DOHH2 (cell line): ENCODE measurements at regions not wholly inside any gene's neighbourhood (a gene's known extent, or its start where the extent isn't known, plus 50 kb on each side); places are given as distances from the start of the nearest gene placed in this dataset.

Source experiments
- CTCF ChIP-seq: fragments of 200-600 bp; sonication (generic); IDR thresholded peaks from one replicate; pipeline ENCODE4 v1.5.1; 2014; ENCODE audit warnings: antibody characterized with exemption, mild to moderate bottlenecking, low read depth, low read length; ENCODE audit not compliant: poor library complexity, severe bottlenecking
- EZH2phosphoT487 ChIP-seq: fragments of 200-600 bp; sonication (generic); IDR thresholded peaks from 2 replicates; pipeline ENCODE4 v1.6.1; 2017; ENCODE audit warnings: borderline replicate concordance, mild to moderate bottlenecking, antibody characterized with exemption, low read length, moderate library complexity, mixed read lengths

- no peak for TF ChIP-seq CTCF
- no peak for TF ChIP-seq EZH2phosphoT487
Observed at GRCh38 chr2:188785061-188785460, 189.1 kb upstream of the COL3A1 start.
